ENCODE measurements at regions not wholly inside any gene's neighbourhood (a gene's known extent, or its start where the extent isn't known, plus 50 kb on each side); places are given as distances from the start of the nearest gene placed in this dataset.

GRCh38 chr4:132228676-132229075 is 920.4 kb upstream of the PCDH10 start:
- TF ChIP-seq, protein P1, sequence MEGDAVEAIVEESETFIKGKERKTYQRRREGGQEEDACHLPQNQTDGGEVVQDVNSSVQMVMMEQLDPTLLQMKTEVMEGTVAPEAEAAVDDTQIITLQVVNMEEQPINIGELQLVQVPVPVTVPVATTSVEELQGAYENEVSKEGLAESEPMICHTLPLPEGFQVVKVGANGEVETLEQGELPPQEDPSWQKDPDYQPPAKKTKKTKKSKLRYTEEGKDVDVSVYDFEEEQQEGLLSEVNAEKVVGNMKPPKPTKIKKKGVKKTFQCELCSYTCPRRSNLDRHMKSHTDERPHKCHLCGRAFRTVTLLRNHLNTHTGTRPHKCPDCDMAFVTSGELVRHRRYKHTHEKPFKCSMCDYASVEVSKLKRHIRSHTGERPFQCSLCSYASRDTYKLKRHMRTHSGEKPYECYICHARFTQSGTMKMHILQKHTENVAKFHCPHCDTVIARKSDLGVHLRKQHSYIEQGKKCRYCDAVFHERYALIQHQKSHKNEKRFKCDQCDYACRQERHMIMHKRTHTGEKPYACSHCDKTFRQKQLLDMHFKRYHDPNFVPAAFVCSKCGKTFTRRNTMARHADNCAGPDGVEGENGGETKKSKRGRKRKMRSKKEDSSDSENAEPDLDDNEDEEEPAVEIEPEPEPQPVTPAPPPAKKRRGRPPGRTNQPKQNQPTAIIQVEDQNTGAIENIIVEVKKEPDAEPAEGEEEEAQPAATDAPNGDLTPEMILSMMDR (IDR thresholded peaks at IDR 0.05): no peak
- TF ChIP-seq POLR2A (IDR thresholded peaks at IDR 0.05): no peak

Data from Peyer's patch (tissue), 4 donors.